K562 (cell line): ENCODE measurements at regions not wholly inside any gene's neighbourhood (a gene's known extent, or its start where the extent isn't known, plus 50 kb on each side); places are given as distances from the start of the nearest gene placed in this dataset.

Experiments used
- ATAC-seq: fragments of 200-7000 bp; cut with Tn5 transposase; 3 replicates; pipeline ENCODE4 v1.9.1; 2020; ENCODE audit warnings: moderate library complexity
- BruUV-seq: library from RNA; stranded (reverse); fragments of 400-500 nt; replicated peaks from 2 replicates; lab custom pipeline; 2021; lab: Mats Ljungman, UMichigan
- CTCF ChIA-PET: fragments of 300-600 bp; formaldehyde crosslinking; extraction: SDS; loops from one replicate; lab custom pipeline; 2021; ENCODE audit warnings: low intra/inter-chr PET ratio; lab: Yijun Ruan, JAX
- POLR2A ChIA-PET: fragments of 300-600, 350-650 bp; sonication (Branson Sonifier 250); formaldehyde crosslinking; extraction: SDS; loops from one replicate; lab custom pipeline; 2021; ENCODE audit warnings: antibody characterized with exemption, inconsistent platforms; lab: Yijun Ruan, JAX
- DNase-seq, 4 experiments: peaks; one replicate each; pipeline versions ENCODE4 v3.0.0 to v3.0.0-alpha.2; 2011 to 2018; ENCODE audit warnings: low spot score in 3 of 4, mixed read lengths in 3 of 4; ENCODE audit errors: extremely low read depth in 1 of 4
- FAIRE-seq: peaks from 2 replicates; lab custom pipeline; 2011; peaks lifted over from hg19 to GRCh38; lab: Jason Lieb, UNC
- H2AFZ ChIP-seq: 2 replicates; pipeline ENCODE4 v1.6.0; 2011; ENCODE audit warnings: low read depth, low read length, control low read depth, inconsistent platforms
- H3K27ac ChIP-seq: fragments of 200-600 bp; 3 replicates; pipeline ENCODE4 v1.8.0; 2011; ENCODE audit warnings: low read depth, mild to moderate bottlenecking, control low read depth, inconsistent platforms, low read length, moderate library complexity, mixed read lengths; ENCODE audit errors: extremely low read depth
- H3K27me3 ChIP-seq, 2 experiments: fragments of 300-600 bp in 1 of 2; 2 replicates in 1 of 2; 3 replicates in 1 of 2; pipeline versions ENCODE4 v1.6.0 to v1.8.0; 2011; ENCODE audit warnings: inconsistent platforms in 2 of 2, low read length in 2 of 2, mild to moderate bottlenecking in 1 of 2, mixed read lengths in 1 of 2, moderate library complexity in 1 of 2; ENCODE audit not compliant: control insufficient read depth in 2 of 2, insufficient read depth in 2 of 2
- H3K36me3 ChIP-seq: fragments of 300-600 bp; 3 replicates; pipeline ENCODE4 v1.8.0; 2011; ENCODE audit warnings: mild to moderate bottlenecking, low read length, inconsistent platforms; ENCODE audit not compliant: control insufficient read depth, insufficient read depth
- H3K4me1 ChIP-seq, 2 experiments: fragments of 200-600 bp in 1 of 2; replicated peaks in 1 of 2; 2 replicates in 1 of 2; 3 replicates in 1 of 2; pipeline versions ENCODE4 v1.5.1 to v1.8.0; 2011; ENCODE audit warnings: inconsistent platforms in 2 of 2, low read length in 2 of 2, mild to moderate bottlenecking in 1 of 2, mixed read lengths in 1 of 2, moderate library complexity in 1 of 2; ENCODE audit not compliant: control insufficient read depth in 2 of 2, insufficient read depth in 2 of 2
- H3K4me2 ChIP-seq: 2 replicates; pipeline ENCODE4 v1.6.1; 2011; ENCODE audit warnings: low read length, control low read depth, inconsistent platforms, mixed read lengths; ENCODE audit not compliant: insufficient read depth
- H3K4me3 ChIP-seq: fragments of 200-600 bp; sonication (generic), shearing (Covaris generic); 2 replicates; pipeline ENCODE4 v1.5.1; 2016; ENCODE audit warnings: control low read depth, inconsistent platforms
- H3K79me2 ChIP-seq: fragments of 200-600 bp; 3 replicates; pipeline ENCODE4 v1.8.0; 2011; ENCODE audit warnings: low read length, inconsistent platforms; ENCODE audit not compliant: control insufficient read depth, insufficient read depth
- H3K9ac ChIP-seq, 2 experiments: 2 replicates each; pipeline versions ENCODE4 v1.6.0 to v1.6.1; 2011; ENCODE audit warnings: low read depth in 2 of 2, low read length in 2 of 2, control low read depth in 1 of 2, inconsistent platforms in 1 of 2, mild to moderate bottlenecking in 1 of 2, mixed read lengths in 1 of 2; ENCODE audit not compliant: insufficient read depth in 1 of 2
- H3K9me1 ChIP-seq: one replicate; pipeline ENCODE4 v1.6.0; 2011; ENCODE audit warnings: inconsistent platforms, mild to moderate bottlenecking, low read length, moderate library complexity; ENCODE audit not compliant: control insufficient read depth, insufficient read depth
- H3K9me3 ChIP-seq: replicated peaks from 2 replicates; pipeline ENCODE4 v1.5.1; 2011; ENCODE audit warnings: low read depth, low read length, inconsistent platforms; ENCODE audit not compliant: control insufficient read depth, insufficient read depth
- H4K20me1 ChIP-seq: replicated peaks from 2 replicates; pipeline ENCODE4 v1.6.1; 2011; ENCODE audit warnings: low read length, inconsistent platforms, mixed read lengths; ENCODE audit not compliant: control insufficient read depth, insufficient read depth
- CBFA2T2 ChIP-seq: fragments of 450-650 bp; conservative IDR thresholded peaks from 2 replicates; pipeline ENCODE4 v1.6.1; 2017; ENCODE audit warnings: mild to moderate bottlenecking
- NEUROD1 ChIP-seq: fragments of 150-350 bp; IDR thresholded peaks from 2 replicates; pipeline ENCODE4 v1.6.1; 2014; ENCODE audit warnings: borderline replicate concordance, low read length, low read depth; ENCODE audit not compliant: partially characterized antibody
- NFE2 ChIP-seq: IDR thresholded peaks from 2 replicates; pipeline ENCODE4 v1.6.1; 2014; ENCODE audit warnings: antibody characterized with exemption, low read depth
- RAD21 ChIP-seq, 2 experiments: fragments of 250-450 bp in 1 of 2; fragments of 450-650 bp in 1 of 2; sonication (Bioruptor Pico) in 1 of 2; formaldehyde crosslinking in 1 of 2; IDR thresholded peaks in 1 of 2; conservative IDR thresholded peaks in 1 of 2; 2 replicates each; pipeline versions ENCODE4 v1.4.0 to v1.8.0; 2020 to 2022; ENCODE audit warnings: mild to moderate bottlenecking in 2 of 2, moderate library complexity in 1 of 2
- SLC30A9 ChIP-seq: fragments of 250-450 bp; sonication (Bioruptor Pico); IDR thresholded peaks from 2 replicates; pipeline ENCODE4 v1.8.0; 2022; ENCODE audit warnings: mild to moderate bottlenecking, moderate library complexity
- TEAD2 ChIP-seq: fragments of 450-650 bp; IDR thresholded peaks from 2 replicates; pipeline ENCODE4 v1.6.1; 2016; ENCODE audit warnings: missing genetic modification characterization, control low read depth, missing compliant biosample characterization
- TFAM ChIP-seq: fragments of 250-450 bp; sonication (Bioruptor Pico); conservative IDR thresholded peaks from 2 replicates; pipeline ENCODE4 v1.5.0; 2021; ENCODE audit warnings: mild to moderate bottlenecking, moderate library complexity
- THRAP3 ChIP-seq: fragments of 450-650 bp; IDR thresholded peaks from 2 replicates; pipeline ENCODE4 v1.6.1; 2016; ENCODE audit warnings: mild to moderate bottlenecking, inconsistent platforms, borderline replicate concordance
- ZHX1 ChIP-seq: fragments of 150-350 bp; conservative IDR thresholded peaks from 2 replicates; pipeline ENCODE4 v1.6.1; 2014; ENCODE audit warnings: low read length
- ZKSCAN1 ChIP-seq: fragments of 150-350 bp; IDR thresholded peaks from 2 replicates; pipeline ENCODE4 v1.6.1; 2016; ENCODE audit warnings: low read depth, low read length
- ZNF436 ChIP-seq: fragments of 250-450, 450-650 bp; sonication (Bioruptor Pico); formaldehyde crosslinking; IDR thresholded peaks from 2 replicates; pipeline ENCODE4 v1.7.0; 2020; ENCODE audit warnings: mild to moderate bottlenecking
- ZNF589 ChIP-seq: fragments of 200-800 bp; sonication (Bioruptor generic); IDR thresholded peaks from 2 replicates; pipeline ENCODE4 v1.6.1; 2016; ENCODE audit warnings: low read depth, missing genetic modification characterization, missing compliant biosample characterization
- WGBS: fragments of 100-300 bp; shearing (Covaris generic); methylation state at CpG from one replicate; pipeline ENCODE4 v1.1.6; 2016; ENCODE audit warnings: low coverage, mixed read lengths; ENCODE audit not compliant: insufficient coverage; ENCODE audit errors: missing lambda C conversion rate; 5-methylcytosine and 5-hydroxymethylcytosine counted together
- in situ Hi-C: fragments of 300-500 bp; cut with MboI; formaldehyde crosslinking; loops from 4 replicates; pipeline ENCODE4 v1.15.0; 2018; ENCODE audit warnings: inconsistent platforms, mixed read lengths
- intact Hi-C: fragments of 100-400 bp; cut with micrococcal nuclease; formaldehyde crosslinking; loops from 2 replicates; pipeline ENCODE4 v1.14.2; 2022

DNA sequence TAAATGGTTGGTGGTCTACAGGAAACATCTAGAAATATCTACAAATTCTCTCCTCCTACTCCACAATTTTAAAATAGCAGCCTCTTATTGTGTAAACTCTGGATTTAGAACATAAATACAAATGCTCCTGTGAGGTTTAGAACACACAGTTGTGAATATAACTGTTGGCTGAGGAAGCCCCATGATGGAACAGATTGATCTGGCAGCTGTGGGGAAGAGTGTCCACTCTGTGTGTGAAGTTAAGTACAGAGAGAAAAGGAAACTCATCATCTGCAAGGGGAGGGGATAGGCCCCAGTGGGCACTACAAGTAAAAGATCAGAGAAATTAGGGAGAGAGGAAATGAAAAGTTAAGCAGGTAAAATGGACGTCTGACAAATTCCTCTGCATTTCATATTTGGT, 422.7 kb upstream of the FSHR start:
- CTCF ChIA-PET = no interaction called here
- Histone ChIP-seq H2AFZ (no peak overlapping the region), H3K9me1 (no peaks in the 10 kb centered on the region), H3K4me2 (no peak overlapping the region)
- POLR2A ChIA-PET = no interaction called here
- WGBS = 0% methylated on average over 1 of the region's 1 CpG
- no peak for TF ChIP-seq TEAD2
- no peak for TF ChIP-seq NEUROD1
- no peak for TF ChIP-seq CBFA2T2
- no peak for TF ChIP-seq ZKSCAN1
- TF ChIP-seq SLC30A9 (CRISPR knock-in tag) = no peak
- no peak for TF ChIP-seq RAD21 (CRISPR knock-in tag; conservative IDR thresholded peaks at IDR 0.05 in 1 of 2, IDR thresholded peaks at IDR 0.05 in 1 of 2)
- no peak for TF ChIP-seq NFE2
- no peak for TF ChIP-seq THRAP3
- TF ChIP-seq, all 486 proteins: peak for 0
- Histone ChIP-seq H3K27me3 (no peaks in the 10 kb centered on the region), H3K9me3 (no peaks in the 10 kb centered on the region), H3K36me3 (no peaks in the 10 kb centered on the region), H3K27ac (no peak overlapping the region), H3K79me2 (no peaks in the 10 kb centered on the region), H3K4me3 (no peak overlapping the region), H3K4me1 (no peaks in the 10 kb centered on the region), H4K20me1 (no peaks in the 10 kb centered on the region), H3K9ac (no peak overlapping the region)
- FAIRE-seq = no peak
- intact Hi-C loops = no loop called here
- DNase-seq = no peak
- in situ Hi-C loops = no loop called here
- BruUV-seq = no TSS peak
- no peak for ATAC-seq

- CTCF ChIA-PET = no interaction called here
- 0% methylated on average over 1 of the region's 1 CpG for WGBS
- Histone ChIP-seq H2AFZ (no peak overlapping the region), H3K27ac (no peak overlapping the region), H3K4me1 (no peaks in the 10 kb centered on the region), H3K9me1 (no peaks in the 10 kb centered on the region), H3K36me3 (no peaks in the 10 kb centered on the region), H3K4me3 (no peak overlapping the region), H3K79me2 (no peaks in the 10 kb centered on the region), H3K27me3 (no peaks in the 10 kb centered on the region), H3K4me2 (no peak overlapping the region), H3K9me3 (no peaks in the 10 kb centered on the region), H4K20me1 (no peaks in the 10 kb centered on the region), H3K9ac (no peak overlapping the region)
- in situ Hi-C loops (no loop called here), intact Hi-C loops (no loop called here)
- POLR2A ChIA-PET = no interaction called here
- no peak for FAIRE-seq
- BruUV-seq = no TSS peak
- no peak for DNase-seq
- TF ChIP-seq ZNF436 (CRISPR knock-in tag) = no peak
- TF ChIP-seq TFAM (CRISPR knock-in tag) = no peak
- TF ChIP-seq ZNF589 (CRISPR knock-in tag) = no peak
- TF ChIP-seq ZHX1 = no peak
- no peak for ATAC-seq
These were observed 414.9 kb upstream of the FSHR start for GRCh38 chr2:49569176-49569575.
